Fibroblast of villous mesenchyme (primary cell): ENCODE measurements at regions not wholly inside any gene's neighbourhood (a gene's known extent, or its start where the extent isn't known, plus 50 kb on each side); places are given as distances from the start of the nearest gene placed in this dataset.

Experiments
- DNase-seq: peaks from one replicate; pipeline ENCODE4 v3.0.0-alpha.2; 2010; ENCODE audit warnings: low read depth
- H3K4me3 ChIP-seq: 2 replicates; pipeline ENCODE4 v1.5.1; 2011; ENCODE audit warnings: low read depth, mild to moderate bottlenecking, low read length
- CTCF ChIP-seq: IDR thresholded peaks from 2 replicates; pipeline ENCODE4 v1.5.1; 2012; ENCODE audit warnings: low read depth, mild to moderate bottlenecking, low read length; ENCODE audit not compliant: insufficient read depth

- H3K4me3 ChIP-seq: no peak overlapping the region
- DNase-seq: no peak
- no peak for TF ChIP-seq CTCF
These were observed 336.5 kb upstream of the ZNF804A start for GRCh38 chr2:184261818-184262217.

- DNase-seq: no peak
- no peak overlapping the region for H3K4me3 ChIP-seq
- TF ChIP-seq CTCF: no peak
These were observed 329.3 kb upstream of the ZNF804A start for GRCh38 chr2:184268900-184269477.

GRCh38 chr2:184270660-184271059 lies 327.7 kb upstream of the ZNF804A start:
- TF ChIP-seq CTCF: no peak
- no peak for DNase-seq
- no peak overlapping the region for H3K4me3 ChIP-seq

- H3K4me3 ChIP-seq: no peak overlapping the region
- no peak for TF ChIP-seq CTCF
- DNase-seq: no peak
These were observed 326.3 kb upstream of the ZNF804A start for GRCh38 chr2:184272056-184272455.

GRCh38 chr2:184294831-184295230 lies 303.5 kb upstream of the ZNF804A start:
- H3K4me3 ChIP-seq: no peak overlapping the region
- no peak for TF ChIP-seq CTCF
- DNase-seq: no peak

- no peak overlapping the region for H3K4me3 ChIP-seq
- no peak for TF ChIP-seq CTCF
- DNase-seq: no peak
These were observed 301.2 kb upstream of the ZNF804A start for GRCh38 chr2:184297085-184297484.

- no peak for TF ChIP-seq CTCF
- no peak overlapping the region for H3K4me3 ChIP-seq
- DNase-seq: no peak
These were observed 295.8 kb upstream of the ZNF804A start for GRCh38 chr2:184302506-184302905.
